ENCODE measurements at regions not wholly inside any gene's neighbourhood (a gene's known extent, or its start where the extent isn't known, plus 50 kb on each side); places are given as distances from the start of the nearest gene placed in this dataset.
A peak's percentile ranks its signal among the peaks of the same experiment; 100 is the strongest.
"Not testable (repeated sequence)": the region's sequence is repeated elsewhere in the genome, so short reads cannot be mapped to it uniquely, and the experiment has no call there.

DNA sequence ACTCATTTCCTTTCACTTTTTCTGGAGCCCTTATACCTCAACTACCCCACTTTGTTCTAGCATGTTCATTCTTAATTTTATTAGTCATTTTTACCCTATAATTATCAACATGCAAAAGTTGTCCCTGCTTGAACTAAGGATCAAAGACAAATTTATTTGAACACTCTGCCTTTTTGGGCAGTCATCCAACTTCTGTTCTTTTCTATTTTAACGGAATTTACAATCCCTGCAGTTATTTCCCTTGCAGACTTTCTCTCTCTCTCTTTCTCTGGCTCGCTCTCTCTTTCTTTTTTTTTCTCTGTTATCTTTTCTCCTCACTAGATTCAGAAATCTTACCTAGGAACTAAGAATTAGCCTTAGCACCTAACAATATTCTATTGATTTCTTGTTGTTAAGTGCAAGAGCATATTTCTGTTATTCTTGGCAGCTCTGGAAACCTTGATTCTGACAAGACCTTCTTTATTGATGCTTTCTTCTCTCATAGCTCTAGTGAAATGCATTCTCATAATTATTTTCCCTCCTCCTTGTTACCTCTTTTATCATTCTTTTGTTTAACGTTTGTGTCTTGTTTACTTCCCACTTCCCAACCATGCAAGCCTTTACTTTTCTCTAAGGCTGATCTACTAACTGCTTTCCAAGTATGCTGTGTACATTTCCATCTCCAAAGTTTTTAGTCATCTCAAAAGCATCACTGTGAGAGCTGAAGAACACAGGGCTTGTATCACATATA lies 951.6 kb downstream of the DIPK2A start:
- DNase-seq = peak; percentile 12

DNA sequence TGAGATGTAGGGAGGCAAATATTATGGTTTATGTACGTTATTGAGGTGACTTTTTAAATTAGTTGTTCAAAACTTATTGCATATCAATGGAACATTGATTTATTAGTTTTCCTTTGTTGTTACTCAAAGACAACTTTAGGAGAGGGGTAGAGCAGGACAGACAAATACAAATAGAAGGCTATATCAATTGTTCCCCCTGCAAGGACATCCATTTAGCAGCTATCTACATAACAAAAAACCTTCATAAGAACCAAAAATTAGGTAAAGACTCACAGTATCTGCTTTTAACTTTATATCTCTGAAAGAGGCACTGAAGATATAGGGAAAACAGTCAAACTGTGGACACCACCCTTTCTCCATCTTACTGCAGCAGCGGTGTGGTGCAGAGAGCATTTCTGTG lies 958.8 kb downstream of the DIPK2A start:
- no peak for DNase-seq

DNA sequence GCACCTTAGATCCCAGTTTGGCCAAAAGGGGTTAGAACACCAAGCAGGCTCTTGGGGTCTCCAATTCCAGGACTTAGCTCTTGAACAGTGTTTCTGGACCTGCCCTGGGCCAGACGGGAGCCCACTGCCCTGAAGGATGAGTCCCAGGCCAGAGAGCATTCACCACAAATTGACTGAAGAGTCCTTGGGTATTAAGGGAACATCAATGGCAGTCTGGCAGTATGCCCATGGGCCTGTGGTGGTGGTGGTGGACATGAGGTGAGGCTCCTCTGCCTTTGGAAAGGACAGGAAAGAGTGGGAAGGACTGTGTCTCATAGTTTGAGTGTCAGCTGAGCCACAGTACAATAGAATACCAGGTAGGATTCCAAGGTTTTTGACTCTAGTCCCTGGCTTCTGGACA lies 960.0 kb downstream of the DIPK2A start:
- no peak for DNase-seq

DNA sequence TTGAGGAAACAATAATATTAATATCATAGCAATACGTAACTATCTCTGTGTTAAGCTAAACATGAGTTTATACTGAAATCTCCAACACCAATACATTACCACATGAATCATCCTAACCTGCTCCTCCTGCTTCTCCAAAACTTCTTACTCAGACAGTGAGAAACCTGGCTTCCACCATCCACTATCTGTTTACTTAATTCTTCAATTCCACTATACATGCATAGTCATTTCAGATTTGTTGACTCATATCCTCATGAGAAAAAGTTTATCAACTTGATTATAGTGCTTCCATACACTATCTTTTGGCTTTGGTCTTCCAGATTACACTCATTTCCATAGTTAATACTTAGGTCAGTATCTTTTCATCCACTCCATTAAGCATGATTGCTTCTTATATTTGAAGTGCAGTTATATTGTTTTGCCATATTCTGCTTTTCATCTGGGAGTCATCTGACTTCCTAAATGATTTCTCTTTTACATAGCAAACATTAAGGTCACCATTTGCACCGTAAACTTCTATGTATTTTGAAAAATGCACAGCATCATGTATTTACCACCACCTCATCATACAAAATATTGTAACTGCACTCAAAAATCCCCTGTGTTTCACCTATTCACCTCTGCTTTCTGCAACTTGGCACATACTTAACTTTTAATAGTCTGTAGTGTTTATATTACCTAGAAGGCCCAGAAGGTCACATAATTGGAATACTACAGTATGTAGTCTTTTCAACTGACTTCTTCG lies 970.6 kb downstream of the DIPK2A start:
- DNase-seq = no peak

DNA sequence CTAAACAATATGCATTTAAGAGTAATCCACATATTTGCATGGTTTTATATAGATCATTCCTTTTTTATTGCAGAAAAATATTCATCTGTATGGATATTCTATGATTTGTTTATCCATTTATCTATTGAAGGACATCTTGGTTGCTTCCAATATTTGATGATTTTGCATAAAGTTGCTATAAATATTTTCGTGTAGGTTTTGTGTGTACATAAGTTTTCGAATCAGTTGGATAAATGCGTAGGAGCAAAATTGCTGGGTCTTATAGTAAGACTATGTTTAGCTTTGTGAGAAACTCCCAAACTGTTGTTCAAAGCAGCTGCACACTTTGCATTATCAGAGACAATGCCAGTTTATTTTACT lies 971.2 kb downstream of the DIPK2A start:
- DNase-seq = no peak

DNA sequence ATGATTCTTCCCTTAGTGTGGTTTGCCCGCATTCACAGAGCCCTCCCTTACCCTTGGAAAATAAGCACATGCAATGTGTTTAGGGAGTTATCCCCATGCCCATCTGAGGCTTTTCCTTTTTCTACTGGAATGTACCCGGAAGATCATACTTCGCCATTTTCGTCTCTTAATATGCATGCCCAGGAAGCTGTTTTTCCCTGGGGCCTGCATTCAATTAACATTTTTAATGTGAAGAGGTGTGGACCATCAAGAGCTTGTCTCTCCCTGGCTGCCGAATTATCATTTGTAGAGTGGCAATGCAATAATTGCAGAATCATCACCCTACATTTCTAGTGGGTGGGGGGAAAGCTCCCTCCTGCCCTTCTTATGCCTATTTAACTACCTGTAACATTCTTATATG lies 976.3 kb downstream of the DIPK2A start:
- no peak for DNase-seq

DNA sequence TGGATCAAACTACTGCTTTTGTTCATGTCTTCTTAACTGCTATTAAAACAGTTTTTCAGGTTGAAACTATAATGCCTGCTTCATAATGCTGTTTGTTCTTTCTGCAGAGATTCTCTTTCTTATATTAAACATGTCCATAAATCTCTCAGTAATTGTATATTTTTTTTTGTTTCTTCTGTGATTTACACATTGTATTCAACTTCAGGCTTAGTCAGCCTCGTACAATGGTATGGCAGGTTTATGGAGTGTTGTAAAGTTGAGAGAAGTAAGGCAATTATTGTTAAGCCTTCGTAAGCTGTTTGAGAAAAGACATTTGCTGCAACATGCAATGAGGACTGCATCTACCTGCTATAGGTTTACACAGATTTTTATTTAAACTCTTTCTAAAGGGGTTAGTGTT lies 977.1 kb downstream of the DIPK2A start:
- DNase-seq = peak; percentile 58

DNA sequence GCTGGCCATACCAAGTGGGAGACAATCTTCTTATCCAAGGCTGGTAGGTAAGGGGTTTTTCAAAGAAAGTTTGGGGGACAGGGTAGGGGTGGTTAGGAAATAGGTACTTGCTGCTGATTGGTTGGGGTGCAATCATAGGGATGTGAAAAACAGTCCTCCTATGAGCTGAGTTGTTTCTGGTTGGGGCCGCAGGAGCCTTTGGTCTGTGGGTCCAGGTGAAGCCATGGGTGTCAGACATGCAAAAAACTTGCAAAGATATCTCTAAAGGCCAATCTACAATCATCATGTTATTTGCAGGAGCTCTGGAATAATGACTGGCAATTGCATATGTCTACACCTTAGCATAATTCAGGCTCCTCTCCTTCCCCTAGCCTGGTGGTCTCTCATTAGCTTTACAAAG lies 982.3 kb downstream of the DIPK2A start:
- DNase-seq = no peak

DNA sequence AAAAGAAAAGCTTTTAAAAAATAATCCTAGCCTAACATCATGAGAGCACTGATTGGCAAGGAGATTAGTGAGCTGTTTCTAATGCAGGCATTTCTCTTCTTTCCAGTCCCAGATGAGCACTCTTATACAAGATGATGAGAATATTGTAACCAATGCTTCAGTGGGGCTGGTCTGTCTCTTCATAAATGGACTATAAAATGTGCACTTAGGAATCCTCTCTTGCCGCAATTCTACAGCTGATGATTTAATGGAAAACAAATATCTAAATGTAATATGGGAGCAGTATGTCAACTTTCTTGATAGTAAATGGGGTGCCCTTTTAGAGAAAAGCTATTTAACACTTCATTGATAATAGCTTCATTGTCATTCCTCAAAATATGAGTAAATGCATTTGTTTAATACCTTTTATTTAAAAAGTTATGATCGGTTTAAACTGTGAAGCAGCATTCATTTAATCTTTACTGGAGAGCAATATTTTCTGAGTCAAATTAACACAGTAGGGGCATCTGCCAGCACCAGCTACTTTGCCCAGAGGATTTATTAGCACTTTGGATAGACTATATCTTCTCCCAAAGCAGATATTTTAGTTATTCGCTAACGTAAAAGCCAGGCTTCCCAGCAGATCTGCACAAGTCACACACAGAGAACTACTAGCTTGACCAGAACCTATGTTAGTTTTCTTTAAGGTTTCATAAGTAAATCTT lies 985.9 kb downstream of the DIPK2A start:
- DNase-seq = no peak

DNA sequence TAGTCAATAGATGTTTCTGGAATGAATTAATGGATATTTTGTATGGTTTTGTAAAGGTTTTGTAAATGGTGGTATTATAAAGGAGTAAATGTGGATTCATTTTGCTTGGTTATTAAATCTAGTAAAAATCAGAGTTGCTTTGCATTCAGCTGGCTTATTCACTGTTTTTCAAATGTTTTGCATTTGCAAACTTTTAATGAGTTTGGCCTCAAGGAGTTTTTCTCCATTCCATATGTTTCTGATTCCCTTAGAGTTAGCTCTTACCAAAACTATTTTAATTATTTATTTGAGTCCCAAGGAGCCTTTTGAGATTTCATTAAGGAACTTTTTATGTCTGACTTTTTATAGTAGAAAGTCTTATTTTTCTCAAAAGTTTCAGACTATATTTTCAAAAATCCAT lies 992.2 kb downstream of the DIPK2A start:
- no peak for DNase-seq

DNA sequence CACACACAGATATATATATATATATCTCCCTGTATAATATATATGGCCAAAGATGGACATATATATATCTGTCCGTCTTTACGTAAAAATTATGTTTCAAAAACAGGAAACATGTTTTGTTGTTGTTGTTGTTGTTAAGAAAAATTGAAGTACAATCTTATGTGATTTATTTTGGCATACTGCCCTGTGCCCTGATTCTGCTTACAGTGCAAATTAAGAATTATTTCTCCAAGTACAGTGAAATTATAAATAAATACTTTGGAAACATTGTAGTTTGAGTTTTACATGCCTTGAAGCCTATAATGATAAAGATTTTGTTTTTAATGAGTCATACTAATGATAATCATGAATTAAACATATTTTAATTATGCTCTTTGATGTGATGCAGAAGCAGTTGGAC lies 994.9 kb downstream of the DIPK2A start:
- DNase-seq = peak; percentile 5

DNA sequence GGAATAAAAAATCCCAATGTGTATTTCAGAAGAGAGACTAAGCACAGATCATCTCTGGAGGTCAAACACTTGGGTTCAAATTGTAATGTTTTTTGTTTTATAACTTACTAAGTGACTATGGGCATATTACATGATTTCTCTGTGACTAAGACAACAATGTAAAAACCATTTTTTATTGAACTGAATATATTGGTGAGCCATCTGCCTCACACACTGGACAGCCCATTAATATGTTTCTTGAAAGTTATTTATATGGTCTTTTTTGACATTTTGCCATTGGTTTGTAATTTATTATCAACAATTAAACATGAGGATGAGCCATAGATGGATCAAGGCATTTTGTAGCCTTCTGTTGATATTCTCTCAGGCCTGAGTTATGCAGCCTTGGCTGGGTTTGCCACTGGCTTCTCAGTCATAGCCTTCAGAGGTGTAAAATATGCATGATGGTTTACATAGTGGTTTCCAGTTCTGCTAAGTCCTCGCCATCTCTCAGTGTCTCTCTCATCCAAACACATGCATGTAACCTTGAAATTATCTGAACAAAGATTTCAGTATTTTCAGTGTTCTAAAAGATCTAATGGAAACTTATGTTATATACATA lies 997.2 kb downstream of the DIPK2A start:
- DNase-seq = no peak

DNA sequence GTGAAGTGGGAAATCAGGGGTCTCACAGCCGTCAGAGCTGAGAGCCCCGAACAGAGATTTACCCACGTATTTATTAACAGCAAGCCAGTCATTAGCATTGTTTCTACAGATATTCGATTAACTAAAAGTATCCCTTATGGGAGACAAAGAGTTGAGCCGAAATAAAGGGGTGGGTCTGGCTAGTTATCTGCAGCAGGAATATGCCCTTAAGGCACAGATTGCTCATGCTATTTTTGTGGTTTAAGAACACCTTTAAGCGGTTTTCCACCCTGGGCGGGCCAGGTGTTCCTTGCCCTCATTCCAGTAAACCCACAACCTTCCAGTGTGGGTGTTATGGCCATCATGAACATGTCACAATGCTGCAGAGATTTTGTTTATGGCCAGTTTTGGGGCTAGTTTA lies 1012.9 kb downstream of the DIPK2A start:
- not testable (repeated sequence) for DNase-seq

DNA sequence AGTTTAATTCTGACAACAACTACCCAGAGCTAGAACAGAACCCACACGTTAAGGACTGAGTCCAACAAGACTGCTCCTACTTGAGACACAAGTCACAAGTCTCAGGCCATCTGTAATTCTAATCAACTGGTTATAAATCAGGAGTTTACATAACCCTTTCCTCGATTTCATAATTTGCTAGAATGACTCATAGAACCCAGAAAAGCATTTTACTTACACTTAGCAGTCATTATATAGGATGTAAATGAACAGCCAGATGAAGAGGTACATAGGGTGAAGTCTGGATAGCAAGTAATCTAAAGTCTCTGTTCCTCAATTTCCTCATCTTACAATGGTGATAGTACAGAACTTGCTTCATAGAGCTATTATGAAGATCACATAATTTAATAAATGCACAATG lies 1018.2 kb downstream of the DIPK2A start:
- no peak for DNase-seq

DNA sequence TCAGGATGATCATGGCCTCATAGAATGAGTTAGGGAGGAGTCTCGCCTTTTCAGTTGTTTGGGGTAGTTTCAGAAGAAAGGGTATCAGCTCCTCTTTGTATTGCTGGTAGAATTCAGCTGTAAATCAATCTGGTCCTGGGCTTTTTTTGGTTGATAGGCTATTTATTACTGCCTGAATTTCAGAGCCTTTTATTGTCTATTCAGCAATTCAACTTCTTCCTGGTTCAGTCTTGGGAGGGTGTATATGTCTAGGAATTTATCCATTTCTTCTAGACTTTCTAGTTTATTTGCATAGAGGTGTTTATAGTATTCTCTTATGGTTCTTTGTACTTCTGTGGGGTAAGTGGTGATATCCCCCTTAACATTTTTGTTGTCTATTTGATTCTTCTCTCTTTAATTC lies 1024.2 kb downstream of the DIPK2A start:
- no peak for DNase-seq

DNA sequence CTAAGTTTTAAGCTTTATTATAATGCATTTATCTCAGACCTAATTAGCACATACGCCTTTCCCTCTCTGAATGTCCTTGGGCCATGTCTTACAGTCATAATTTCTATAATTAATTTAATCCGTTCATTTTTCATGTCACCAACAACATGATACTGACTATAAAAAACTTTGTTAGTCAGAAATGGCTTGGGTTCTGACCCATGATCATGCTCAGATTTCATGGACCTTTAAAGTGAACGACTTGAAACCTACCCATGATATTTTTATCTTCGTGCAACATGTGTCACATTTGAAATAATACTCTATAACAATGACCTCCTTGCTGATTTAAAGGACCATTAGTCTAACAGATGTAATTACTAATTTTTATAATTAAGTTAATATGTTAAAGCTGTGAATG lies 1033.8 kb downstream of the DIPK2A start:
- DNase-seq = no peak

DNA sequence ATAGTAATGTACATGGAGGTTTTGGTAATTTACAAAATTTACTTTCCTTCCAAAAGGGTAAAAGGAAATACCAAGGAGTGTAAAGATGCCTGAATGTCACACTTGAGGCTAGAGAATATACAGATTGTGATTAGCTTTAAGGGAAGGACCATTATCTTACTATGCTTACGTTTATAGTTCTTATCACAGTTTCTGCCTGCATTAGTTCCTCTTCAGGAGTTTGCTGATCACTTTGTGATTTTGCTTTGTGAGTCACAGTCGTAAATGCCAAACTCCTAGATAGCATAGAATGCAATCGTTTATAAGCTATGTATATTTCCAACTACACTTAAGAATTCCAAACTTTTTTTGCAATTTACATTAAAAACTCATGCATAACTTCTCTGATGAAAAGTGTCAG lies 1034.6 kb downstream of the DIPK2A start:
- DNase-seq = no peak

DNA sequence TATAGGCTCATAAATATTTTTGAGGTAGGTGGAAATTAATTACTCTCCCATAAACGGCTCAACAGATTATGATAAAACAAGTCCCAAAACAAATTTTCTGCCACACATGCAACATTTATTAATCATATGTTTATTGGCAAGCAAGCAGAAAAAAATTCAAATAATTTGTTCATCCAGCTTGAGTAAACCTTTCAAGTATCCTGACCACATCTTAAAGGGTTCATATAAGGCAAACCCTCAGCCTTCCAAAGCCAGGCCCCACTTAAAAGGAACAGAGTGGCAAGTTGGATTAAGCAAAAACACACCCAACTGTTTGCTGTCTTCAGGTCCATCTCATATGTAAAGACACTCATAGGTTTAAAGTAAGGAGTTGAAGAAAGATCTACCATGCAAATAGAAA lies 1042.3 kb downstream of the DIPK2A start:
- no peak for DNase-seq

DNA sequence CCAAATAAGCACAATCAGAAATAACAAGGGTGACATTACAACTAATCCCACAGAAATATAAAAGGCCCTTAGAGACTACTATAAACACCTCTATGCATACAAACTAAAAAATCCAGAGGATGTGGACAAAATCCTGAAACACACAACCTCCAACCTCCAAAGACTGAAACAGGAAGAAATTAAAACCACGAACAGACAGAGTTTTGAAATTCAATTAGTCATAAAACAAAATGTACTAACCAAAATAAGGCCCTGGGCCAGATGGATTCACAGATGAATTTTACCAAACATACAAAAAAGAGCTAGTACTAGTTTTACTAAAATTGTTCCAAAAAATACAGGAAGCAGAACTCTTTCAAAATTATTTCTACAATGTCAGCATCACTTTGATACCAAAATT lies 1043.6 kb downstream of the DIPK2A start:
- DNase-seq = no peak

DNA sequence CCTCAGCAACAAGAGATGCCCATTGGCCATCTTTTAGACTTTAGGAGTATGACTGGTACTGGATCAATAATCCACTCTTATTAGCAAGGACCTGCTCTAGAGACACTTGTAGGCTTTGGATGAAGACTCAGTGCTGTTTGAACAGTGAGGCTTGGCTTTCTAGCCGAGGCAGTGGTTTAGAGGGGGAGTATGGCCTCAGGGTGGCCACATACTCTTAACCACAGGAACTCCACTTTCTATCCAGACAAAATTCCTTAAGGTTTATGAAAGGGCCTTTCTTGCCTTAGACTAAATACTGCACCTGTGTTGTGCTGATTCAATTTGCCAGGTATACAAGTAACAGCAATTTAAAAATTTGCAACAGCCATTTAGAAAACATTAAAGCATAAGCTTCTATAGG lies 1046.3 kb downstream of the DIPK2A start:
- no peak for DNase-seq

DNA sequence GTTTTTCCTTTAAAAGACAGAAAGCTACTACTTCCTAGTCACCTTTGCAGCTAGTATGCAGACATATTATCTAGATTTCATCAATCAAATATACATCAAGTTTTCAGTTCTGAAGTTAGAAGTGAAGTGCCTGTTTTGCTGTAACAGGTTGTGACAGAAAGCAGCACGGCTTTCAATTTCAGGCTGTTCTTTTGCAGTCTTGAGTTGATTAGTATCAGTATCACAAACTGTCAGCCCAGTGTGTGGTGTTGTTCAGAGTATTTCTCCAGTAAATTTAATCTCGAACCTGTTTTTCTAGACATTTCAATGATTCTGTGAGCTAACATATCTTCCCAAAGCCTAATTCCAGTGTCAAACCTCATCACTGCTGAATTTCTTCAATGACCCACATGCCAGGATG lies 1050.8 kb downstream of the DIPK2A start:
- DNase-seq = no peak

DNA sequence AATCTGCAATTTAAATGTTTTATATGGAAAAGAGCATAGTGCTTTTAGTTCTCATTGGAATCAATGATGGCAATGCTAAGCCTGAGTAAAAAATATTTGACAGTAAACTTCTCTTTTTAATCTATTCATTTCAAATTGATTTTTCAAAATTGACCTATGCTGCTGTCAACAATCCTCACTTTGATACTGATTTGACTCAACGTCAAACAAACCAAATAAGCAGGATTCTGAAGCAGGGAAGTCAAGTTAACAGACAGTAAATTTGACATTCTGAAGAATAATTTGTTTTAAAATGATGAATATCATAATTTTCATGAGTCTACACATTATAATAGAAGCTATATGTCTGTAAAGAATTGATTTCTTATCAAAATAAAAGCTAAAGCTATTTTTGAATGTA lies 1053.1 kb downstream of the DIPK2A start:
- DNase-seq = no peak

DNA sequence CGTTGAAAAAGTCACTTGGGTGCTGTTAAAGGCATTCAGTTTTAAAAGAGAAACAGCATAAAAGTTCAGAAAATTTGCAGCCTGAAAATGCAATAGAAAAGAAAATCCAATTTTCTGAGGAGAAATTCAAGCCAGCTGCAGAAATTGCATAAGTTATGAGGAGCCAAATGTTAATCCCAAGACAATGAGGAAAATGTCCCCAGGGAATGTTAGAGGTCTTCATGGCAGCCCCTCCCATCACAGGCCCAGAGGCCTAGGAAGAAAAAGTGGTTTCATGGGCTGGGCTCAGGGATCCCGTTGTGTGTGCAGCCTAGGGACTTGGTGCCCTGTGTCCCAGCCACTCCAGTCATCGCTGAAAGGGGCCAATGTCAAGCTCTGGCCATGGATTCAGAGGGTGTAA lies 1055.6 kb downstream of the DIPK2A start:
- DNase-seq = not testable (repeated sequence)
